Lung (tissue), 11 donors: ENCODE measurements at regions not wholly inside any gene's neighbourhood (a gene's known extent, or its start where the extent isn't known, plus 50 kb on each side); places are given as distances from the start of the nearest gene placed in this dataset.

Experiments
- ATAC-seq: fragments of 200-7000 bp; cut with Tn5 transposase; one replicate; pipeline ENCODE4 v1.9.1; 2020; ENCODE audit warnings: moderate number of reproducible peaks; ENCODE audit not compliant: insufficient read depth, low FRiP score
- DNase-seq, 3 donors: peaks; one replicate each; pipeline ENCODE4 v3.0.0-alpha.2; 2013 to 2017
- H3K27ac ChIP-seq, 2 donors: one replicate each; pipeline ENCODE4 v1.5.1; 2013; ENCODE audit warnings: mild to moderate bottlenecking in 2 of 2, moderate library complexity in 2 of 2, control low read depth in 1 of 2, inconsistent platforms in 1 of 2, low read depth in 1 of 2, low read length in 1 of 2
- H3K27me3 ChIP-seq, 3 donors: one replicate each; pipeline ENCODE4 v1.5.1; 2013; ENCODE audit warnings: low read length in 2 of 3; ENCODE audit not compliant: control insufficient read depth in 3 of 3, insufficient read depth in 3 of 3
- H3K36me3 ChIP-seq, 4 donors: one replicate each; pipeline ENCODE4 v1.5.1; 2013; ENCODE audit warnings: low read length in 4 of 4, mild to moderate bottlenecking in 1 of 4, moderate library complexity in 1 of 4; ENCODE audit not compliant: control insufficient read depth in 4 of 4, insufficient read depth in 4 of 4
- H3K4me1 ChIP-seq, 5 donors: one replicate each; pipeline ENCODE4 v1.5.1; 2013; ENCODE audit warnings: low read length in 5 of 5, mild to moderate bottlenecking in 2 of 5, moderate library complexity in 1 of 5; ENCODE audit not compliant: control insufficient read depth in 5 of 5, insufficient read depth in 5 of 5
- H3K4me3 ChIP-seq: one replicate; pipeline ENCODE4 v1.5.1; 2013; ENCODE audit warnings: mild to moderate bottlenecking, control low read depth, moderate library complexity
- H3K9ac ChIP-seq, 2 donors: one replicate each; pipeline ENCODE4 v1.5.1; 2013; ENCODE audit warnings: low read length in 2 of 2, control low read depth in 1 of 2; ENCODE audit not compliant: insufficient read depth in 1 of 2
- H3K9me3 ChIP-seq, 4 donors: one replicate each; pipeline ENCODE4 v1.5.1; 2013; ENCODE audit warnings: low read length in 3 of 4, mild to moderate bottlenecking in 1 of 4, moderate library complexity in 1 of 4; ENCODE audit not compliant: control insufficient read depth in 4 of 4, insufficient read depth in 3 of 4
- CTCF ChIP-seq: IDR thresholded peaks from 2 replicates; pipeline ENCODE4 v1.5.1; 2012; ENCODE audit warnings: mild to moderate bottlenecking; ENCODE audit errors: control extremely low read depth, extremely low read depth
- WGBS, 2 donors: extraction: QIAGEN DNeasy Blood & Tissue Kit; methylation state at CpG; one replicate each; pipeline ENCODE4 v1.1.7; 2013; 5-methylcytosine and 5-hydroxymethylcytosine counted together
- donor health status: control.
- donor health status: control.
- donor health status: Bipolar disorder and iron deficiency.
- donor health status: healthy.
- donor health status: DM: yes; HTN: yes; CAD: no.

- TF ChIP-seq CTCF: no peak
- WGBS, 2 donors: 69 to 73% methylated on average over 4 of the region's 4 CpGs
- DNase-seq: peak in 1 of 3 donors; percentile 50
- H3K4me3 ChIP-seq: no peak overlapping the region
- H3K27me3 ChIP-seq: no peaks in the 10 kb centered on the region
- H3K4me1 ChIP-seq: peaks cover 0 to 13% (median 0%) of the 10 kb centered on the region in 5 donors
- ATAC-seq: no peak
- H3K9me3 ChIP-seq: no peaks in the 10 kb centered on the region
- no peaks in the 10 kb centered on the region for H3K36me3 ChIP-seq
- H3K9ac ChIP-seq: no peak overlapping the region
- no peak overlapping the region for H3K27ac ChIP-seq
These were observed 316.6 kb upstream of the UBE2E2 start for GRCh38 chr3:22886439-22887068.

GRCh38 chr3:22887664-22888291 lies 315.3 kb upstream of the UBE2E2 start:
- WGBS, 2 donors: 53 to 63% methylated on average over 2 of the region's 2 CpGs
- peaks cover 0 to 19% (median 0%) of the 10 kb centered on the region in 5 donors for H3K4me1 ChIP-seq
- H3K4me3 ChIP-seq: no peak overlapping the region
- DNase-seq (peak; percentile 38 to 76 (median 50)), ATAC-seq (no peak)
- H3K27ac ChIP-seq: no peak overlapping the region
- H3K27me3 ChIP-seq: no peaks in the 10 kb centered on the region
- H3K36me3 ChIP-seq: no peaks in the 10 kb centered on the region
- no peak overlapping the region for H3K9ac ChIP-seq
- peak; percentile 25 for TF ChIP-seq CTCF
- H3K9me3 ChIP-seq: no peaks in the 10 kb centered on the region

- DNase-seq: peak in 1 of 3 donors; percentile 40
- no peaks in the 10 kb centered on the region for H3K36me3 ChIP-seq
- H3K27me3 ChIP-seq: no peaks in the 10 kb centered on the region
- no peak for TF ChIP-seq CTCF
- ATAC-seq: no peak
- no peak overlapping the region for H3K27ac ChIP-seq
- H3K4me3 ChIP-seq: no peak overlapping the region
- H3K4me1 ChIP-seq: peaks cover 0 to 39% (median 0%) of the 10 kb centered on the region in 5 donors
- WGBS, 2 donors: 77 to 85% methylated on average over 2 of the region's 2 CpGs
- no peak overlapping the region for H3K9ac ChIP-seq
- no peaks in the 10 kb centered on the region for H3K9me3 ChIP-seq
These were observed 310.0 kb upstream of the UBE2E2 start for GRCh38 chr3:22893101-22893500.
